WTC11 (cell line): ENCODE measurements at regions not wholly inside any gene's neighbourhood (a gene's known extent, or its start where the extent isn't known, plus 50 kb on each side); places are given as distances from the start of the nearest gene placed in this dataset.
"Not testable (repeated sequence)": the region's sequence is repeated elsewhere in the genome, so short reads cannot be mapped to it uniquely, and the experiment has no call there.

Source experiments
- ATAC-seq: fragments of 200-7000 bp; cut with Tn5 transposase; 2 replicates; pipeline ENCODE4 v1.10.0; 2021; ENCODE audit warnings: mild to moderate bottlenecking, moderate library complexity
- CTCF ChIA-PET: fragments of 300-600 bp; sonication (Branson Sonifier 250); formaldehyde crosslinking; loops from one replicate; lab custom pipeline; 2021; ENCODE audit warnings: antibody characterized with exemption; lab: Charles Lee
- POLR2A ChIA-PET: fragments of 350-600 bp; sonication (Branson Sonifier 250); formaldehyde crosslinking; loops from one replicate; lab custom pipeline; 2021; ENCODE audit warnings: antibody characterized with exemption; lab: Charles Lee
- DNase-seq: peaks from one replicate; pipeline ENCODE4 v3.0.0; 2021; ENCODE audit warnings: low spot score
- H3K27ac Mint-ChIP-seq: 2 replicates; pipeline ENCODE4 v1.8.0; 2021; ENCODE audit warnings: mixed read lengths
- H3K27me3 Mint-ChIP-seq: 2 replicates; pipeline ENCODE4 v1.8.0; 2021; ENCODE audit warnings: low read depth, mild to moderate bottlenecking, moderate library complexity, mixed read lengths
- H3K36me3 Mint-ChIP-seq: 2 replicates; pipeline ENCODE4 v1.8.0; 2021; ENCODE audit warnings: mixed read lengths
- H3K4me1 Mint-ChIP-seq: 2 replicates; pipeline ENCODE4 v1.8.0; 2022; ENCODE audit warnings: mixed read lengths
- H3K4me3 Mint-ChIP-seq: 2 replicates; pipeline ENCODE4 v1.8.0; 2021; ENCODE audit warnings: mild to moderate bottlenecking, moderate library complexity, mixed read lengths
- H3K9me3 Mint-ChIP-seq: 2 replicates; pipeline ENCODE4 v1.8.0; 2021; ENCODE audit warnings: mixed read lengths
- FOXK1 ChIP-seq: sonication (generic); formaldehyde crosslinking; IDR thresholded peaks from 2 replicates; pipeline ENCODE4 v1.8.0; 2022; ENCODE audit warnings: mild to moderate bottlenecking, moderate library complexity, missing genetic modification reagents
- IRF2 ChIP-seq: sonication (generic); formaldehyde crosslinking; IDR thresholded peaks from 2 replicates; pipeline ENCODE4 v1.8.0; 2022; ENCODE audit warnings: low read depth, missing genetic modification reagents, borderline replicate concordance
- NFE2L1 ChIP-seq: sonication (generic); formaldehyde crosslinking; IDR thresholded peaks from 2 replicates; pipeline ENCODE4 v1.8.1; 2023; ENCODE audit warnings: missing genetic modification reagents
- NR2C2 ChIP-seq: sonication (generic); formaldehyde crosslinking; IDR thresholded peaks from 2 replicates; pipeline ENCODE4 v1.8.0; 2022; ENCODE audit warnings: mild to moderate bottlenecking, missing genetic modification reagents
- TEAD1 ChIP-seq: sonication (generic); formaldehyde crosslinking; IDR thresholded peaks from 2 replicates; pipeline ENCODE4 v1.8.0; 2022; ENCODE audit warnings: mild to moderate bottlenecking, missing genetic modification reagents
- ZNF263 ChIP-seq: sonication (generic); formaldehyde crosslinking; IDR thresholded peaks from 2 replicates; pipeline ENCODE4 v1.8.1; 2022; ENCODE audit warnings: low read depth, mild to moderate bottlenecking, moderate library complexity, missing genetic modification reagents
- ZNF317 ChIP-seq: sonication (generic); formaldehyde crosslinking; IDR thresholded peaks from 2 replicates; pipeline ENCODE4 v1.8.1; 2023; ENCODE audit warnings: low read depth, mild to moderate bottlenecking, moderate library complexity, missing genetic modification reagents, borderline replicate concordance
- ZNF396 ChIP-seq: fragments of 250-450 bp; sonication (Bioruptor Pico); IDR thresholded peaks from 2 replicates; pipeline ENCODE4 v1.8.0; 2021; ENCODE audit warnings: mild to moderate bottlenecking, moderate library complexity, borderline replicate concordance
- ZNF423 ChIP-seq: fragments of 250-450 bp; sonication (Bioruptor Pico); IDR thresholded peaks from 2 replicates; pipeline ENCODE4 v2.1.2; 2022; ENCODE audit warnings: mild to moderate bottlenecking, moderate library complexity
- TF ChIP-seq, protein P1 (sequence below): sonication (generic); formaldehyde crosslinking; IDR thresholded peaks from 2 replicates; pipeline ENCODE4 v1.8.1; 2022; ENCODE audit warnings: missing genetic modification reagents, borderline replicate concordance
- TF ChIP-seq, protein P2 (sequence below): sonication (generic); formaldehyde crosslinking; IDR thresholded peaks from 2 replicates; pipeline ENCODE4 v1.8.1; 2022; ENCODE audit warnings: low read depth, missing genetic modification reagents, borderline replicate concordance
- TF ChIP-seq, protein P3 (sequence below): sonication (generic); formaldehyde crosslinking; IDR thresholded peaks from 2 replicates; pipeline ENCODE4 v1.8.1; 2023; ENCODE audit warnings: mild to moderate bottlenecking, missing genetic modification reagents, moderate library complexity
- TF ChIP-seq, protein P4 (sequence below): fragments of 250-450 bp; sonication (Bioruptor Pico); conservative IDR thresholded peaks from 2 replicates; pipeline ENCODE4 v1.9.0; 2021; ENCODE audit warnings: mild to moderate bottlenecking
- TF ChIP-seq, protein P5 (sequence below): sonication (generic); formaldehyde crosslinking; IDR thresholded peaks from 2 replicates; pipeline ENCODE4 v1.8.0; 2022; ENCODE audit warnings: mild to moderate bottlenecking, missing genetic modification reagents
- TF ChIP-seq, protein P6 (sequence below): sonication (generic); formaldehyde crosslinking; IDR thresholded peaks from 2 replicates; pipeline ENCODE4 v1.8.1; 2022; ENCODE audit warnings: low read depth, mild to moderate bottlenecking, moderate library complexity, missing genetic modification reagents, borderline replicate concordance
- TF ChIP-seq, protein P7 (sequence below): sonication (generic); formaldehyde crosslinking; IDR thresholded peaks from 2 replicates; pipeline ENCODE4 v1.8.0; 2023; ENCODE audit warnings: missing genetic modification reagents

DNA sequence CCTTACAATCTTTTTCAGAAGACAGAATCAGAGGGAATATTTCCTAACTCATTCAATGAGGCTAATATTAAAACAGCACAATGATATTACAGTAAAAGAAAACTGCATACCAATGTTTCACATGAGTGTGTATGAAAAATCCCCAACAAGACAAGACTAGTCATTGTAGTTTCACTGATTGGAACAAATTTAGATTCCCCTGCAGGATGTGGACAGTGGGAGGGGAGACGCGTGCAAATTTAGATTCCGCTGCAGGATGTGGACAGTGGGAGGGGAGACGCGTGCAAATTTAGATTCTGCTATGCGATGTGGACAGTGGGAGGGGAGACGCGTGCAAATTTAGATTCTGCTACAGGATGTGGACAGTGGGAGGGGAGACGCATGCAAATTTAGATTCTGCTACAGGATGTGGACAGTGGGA is 138.7 kb downstream of the LMLN start:
- CTCF ChIA-PET, H3K36me3 Mint-ChIP-seq, H3K27me3 Mint-ChIP-seq, H3K4me3 Mint-ChIP-seq, H3K27ac Mint-ChIP-seq, DNase-seq, H3K4me1 Mint-ChIP-seq, H3K9me3 Mint-ChIP-seq, ATAC-seq, POLR2A ChIA-PET: not testable (repeated sequence)

DNA sequence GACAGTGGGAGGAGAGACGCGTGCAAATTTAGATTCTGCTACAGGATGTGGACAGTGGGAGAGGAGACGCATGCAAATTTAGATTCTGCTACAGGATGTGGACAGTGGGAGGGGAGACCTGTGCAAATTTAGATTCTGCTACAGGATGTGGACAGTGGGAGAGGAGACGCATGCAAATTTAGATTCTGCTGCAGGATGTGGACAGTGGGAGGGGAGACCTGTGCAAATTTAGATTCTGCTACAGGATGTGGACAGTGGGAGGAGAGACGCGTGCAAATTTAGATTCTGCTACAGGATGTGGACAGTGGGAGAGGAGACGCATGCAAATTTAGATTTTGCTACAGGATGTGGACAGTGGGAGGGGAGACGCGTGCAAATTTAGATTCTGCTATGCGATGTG is 143.1 kb downstream of the LMLN start:
- H3K36me3 Mint-ChIP-seq, DNase-seq, POLR2A ChIA-PET, H3K9me3 Mint-ChIP-seq, CTCF ChIA-PET, ATAC-seq, H3K27me3 Mint-ChIP-seq, H3K4me1 Mint-ChIP-seq, H3K4me3 Mint-ChIP-seq, H3K27ac Mint-ChIP-seq: not testable (repeated sequence)

DNA sequence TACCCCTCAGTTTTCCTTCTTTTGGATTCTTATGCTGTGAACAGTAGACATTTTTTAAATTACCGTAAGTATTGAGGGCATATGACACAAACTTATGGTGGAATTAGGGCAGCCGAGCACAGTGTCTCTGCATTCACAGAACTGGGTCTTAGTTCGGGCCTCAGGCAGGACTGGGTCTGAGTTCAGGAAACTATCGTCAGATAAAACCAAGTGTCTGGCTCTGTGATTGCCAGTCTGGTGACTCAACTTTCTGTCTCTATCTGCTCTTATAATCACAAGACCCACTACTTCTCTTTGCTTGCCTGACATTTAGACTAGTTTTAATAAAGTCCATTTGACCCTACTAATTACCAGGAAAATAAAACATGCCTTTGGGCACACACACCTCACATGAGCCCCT is 146.2 kb downstream of the LMLN start:
- Mint-ChIP-seq H3K4me3 (no peak overlapping the region), H3K4me1 (peaks cover 15% of the 10 kb centered on the region), H3K27ac (no peak overlapping the region), H3K9me3 (0 out of 2 replicates have a peak, but pooled peaks cover 4% of the 10 kb centered on the region), H3K36me3 (no peaks in the 10 kb centered on the region), H3K27me3 (peaks cover 16% of the 10 kb centered on the region)
- DNase-seq: no peak
- POLR2A ChIA-PET: no interaction called here
- no peak for ATAC-seq
- CTCF ChIA-PET: no interaction called here
- TF ChIP-seq, protein P1, sequence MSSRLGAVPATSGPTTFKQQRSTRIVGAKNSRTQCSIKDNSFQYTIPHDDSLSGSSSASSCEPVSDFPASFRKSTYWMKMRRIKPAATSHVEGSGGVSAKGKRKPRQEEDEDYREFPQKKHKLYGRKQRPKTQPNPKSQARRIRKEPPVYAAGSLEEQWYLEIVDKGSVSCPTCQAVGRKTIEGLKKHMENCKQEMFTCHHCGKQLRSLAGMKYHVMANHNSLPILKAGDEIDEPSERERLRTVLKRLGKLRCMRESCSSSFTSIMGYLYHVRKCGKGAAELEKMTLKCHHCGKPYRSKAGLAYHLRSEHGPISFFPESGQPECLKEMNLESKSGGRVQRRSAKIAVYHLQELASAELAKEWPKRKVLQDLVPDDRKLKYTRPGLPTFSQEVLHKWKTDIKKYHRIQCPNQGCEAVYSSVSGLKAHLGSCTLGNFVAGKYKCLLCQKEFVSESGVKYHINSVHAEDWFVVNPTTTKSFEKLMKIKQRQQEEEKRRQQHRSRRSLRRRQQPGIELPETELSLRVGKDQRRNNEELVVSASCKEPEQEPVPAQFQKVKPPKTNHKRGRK (CRISPR knock-in tag): no peak
- TF ChIP-seq NFE2L1: no peak
- TF ChIP-seq ZNF263: no peak
- TF ChIP-seq IRF2 (CRISPR knock-in tag): no peak
- TF ChIP-seq ZNF396 (CRISPR knock-in tag): no peak
- TF ChIP-seq NR2C2 (CRISPR knock-in tag): no peak
- TF ChIP-seq, protein P2, sequence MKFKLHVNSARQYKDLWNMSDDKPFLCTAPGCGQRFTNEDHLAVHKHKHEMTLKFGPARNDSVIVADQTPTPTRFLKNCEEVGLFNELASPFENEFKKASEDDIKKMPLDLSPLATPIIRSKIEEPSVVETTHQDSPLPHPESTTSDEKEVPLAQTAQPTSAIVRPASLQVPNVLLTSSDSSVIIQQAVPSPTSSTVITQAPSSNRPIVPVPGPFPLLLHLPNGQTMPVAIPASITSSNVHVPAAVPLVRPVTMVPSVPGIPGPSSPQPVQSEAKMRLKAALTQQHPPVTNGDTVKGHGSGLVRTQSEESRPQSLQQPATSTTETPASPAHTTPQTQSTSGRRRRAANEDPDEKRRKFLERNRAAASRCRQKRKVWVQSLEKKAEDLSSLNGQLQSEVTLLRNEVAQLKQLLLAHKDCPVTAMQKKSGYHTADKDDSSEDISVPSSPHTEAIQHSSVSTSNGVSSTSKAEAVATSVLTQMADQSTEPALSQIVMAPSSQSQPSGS (CRISPR knock-in tag): no peak
- no peak for TF ChIP-seq ZNF423 (CRISPR knock-in tag)
- no peak for TF ChIP-seq ZNF317
- TF ChIP-seq, protein P3, sequence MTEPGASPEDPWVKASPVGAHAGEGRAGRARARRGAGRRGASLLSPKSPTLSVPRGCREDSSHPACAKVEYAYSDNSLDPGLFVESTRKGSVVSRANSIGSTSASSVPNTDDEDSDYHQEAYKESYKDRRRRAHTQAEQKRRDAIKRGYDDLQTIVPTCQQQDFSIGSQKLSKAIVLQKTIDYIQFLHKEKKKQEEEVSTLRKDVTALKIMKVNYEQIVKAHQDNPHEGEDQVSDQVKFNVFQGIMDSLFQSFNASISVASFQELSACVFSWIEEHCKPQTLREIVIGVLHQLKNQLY (CRISPR knock-in tag): no peak
- TF ChIP-seq, protein P4, sequence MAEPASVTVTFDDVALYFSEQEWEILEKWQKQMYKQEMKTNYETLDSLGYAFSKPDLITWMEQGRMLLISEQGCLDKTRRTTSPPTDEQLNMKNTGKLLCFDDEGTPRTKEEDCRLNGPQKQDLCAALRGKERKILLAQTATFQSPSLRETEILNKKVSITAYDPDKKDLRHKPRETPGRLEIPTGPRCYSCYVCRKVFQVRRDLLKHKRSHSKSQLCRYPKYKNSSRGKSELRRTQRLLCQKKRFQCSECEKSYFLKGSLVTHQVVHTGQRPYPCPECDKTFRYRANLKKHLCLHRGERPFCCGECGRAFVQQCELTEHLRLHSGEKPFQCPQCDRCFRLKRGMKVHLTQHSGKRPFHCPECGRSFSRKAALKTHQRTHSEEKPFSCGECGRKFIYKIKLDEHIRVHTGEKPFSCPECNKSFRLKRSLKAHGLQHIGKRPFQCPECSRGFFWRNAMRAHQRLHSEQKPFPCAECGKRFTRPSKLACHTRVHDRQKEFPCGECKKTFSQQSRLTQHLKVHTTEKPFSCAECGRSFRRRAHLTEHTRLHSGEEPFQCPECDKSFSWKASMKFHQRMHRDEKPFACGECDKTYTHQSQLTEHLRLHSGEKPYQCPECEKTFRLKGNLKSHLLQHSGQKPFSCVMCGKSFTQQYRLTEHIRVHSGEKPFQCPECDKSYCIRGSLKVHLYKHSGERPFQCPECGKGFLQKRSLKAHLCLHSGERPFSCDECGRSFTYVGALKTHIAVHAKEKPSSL (CRISPR knock-in tag): no peak
- no peak for TF ChIP-seq TEAD1 (CRISPR knock-in tag)
- TF ChIP-seq, protein P5, sequence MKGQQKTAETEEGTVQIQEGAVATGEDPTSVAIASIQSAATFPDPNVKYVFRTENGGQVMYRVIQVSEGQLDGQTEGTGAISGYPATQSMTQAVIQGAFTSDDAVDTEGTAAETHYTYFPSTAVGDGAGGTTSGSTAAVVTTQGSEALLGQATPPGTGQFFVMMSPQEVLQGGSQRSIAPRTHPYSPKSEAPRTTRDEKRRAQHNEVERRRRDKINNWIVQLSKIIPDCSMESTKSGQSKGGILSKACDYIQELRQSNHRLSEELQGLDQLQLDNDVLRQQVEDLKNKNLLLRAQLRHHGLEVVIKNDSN (CRISPR knock-in tag): no peak
- TF ChIP-seq, protein P6, sequence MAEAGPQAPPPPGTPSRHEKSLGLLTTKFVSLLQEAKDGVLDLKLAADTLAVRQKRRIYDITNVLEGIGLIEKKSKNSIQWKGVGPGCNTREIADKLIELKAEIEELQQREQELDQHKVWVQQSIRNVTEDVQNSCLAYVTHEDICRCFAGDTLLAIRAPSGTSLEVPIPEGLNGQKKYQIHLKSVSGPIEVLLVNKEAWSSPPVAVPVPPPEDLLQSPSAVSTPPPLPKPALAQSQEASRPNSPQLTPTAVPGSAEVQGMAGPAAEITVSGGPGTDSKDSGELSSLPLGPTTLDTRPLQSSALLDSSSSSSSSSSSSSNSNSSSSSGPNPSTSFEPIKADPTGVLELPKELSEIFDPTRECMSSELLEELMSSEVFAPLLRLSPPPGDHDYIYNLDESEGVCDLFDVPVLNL (CRISPR knock-in tag): no peak
- no peak for TF ChIP-seq FOXK1 (CRISPR knock-in tag)
- TF ChIP-seq, protein P7, sequence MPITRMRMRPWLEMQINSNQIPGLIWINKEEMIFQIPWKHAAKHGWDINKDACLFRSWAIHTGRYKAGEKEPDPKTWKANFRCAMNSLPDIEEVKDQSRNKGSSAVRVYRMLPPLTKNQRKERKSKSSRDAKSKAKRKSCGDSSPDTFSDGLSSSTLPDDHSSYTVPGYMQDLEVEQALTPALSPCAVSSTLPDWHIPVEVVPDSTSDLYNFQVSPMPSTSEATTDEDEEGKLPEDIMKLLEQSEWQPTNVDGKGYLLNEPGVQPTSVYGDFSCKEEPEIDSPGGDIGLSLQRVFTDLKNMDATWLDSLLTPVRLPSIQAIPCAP (CRISPR knock-in tag): no peak
